Colonic mucosa (tissue), 4 donors: ENCODE measurements at regions not wholly inside any gene's neighbourhood (a gene's known extent, or its start where the extent isn't known, plus 50 kb on each side); places are given as distances from the start of the nearest gene placed in this dataset.

ENCODE experiments used
- DNase-seq: peaks from one replicate; pipeline ENCODE4 v3.0.0-alpha.2; 2020
- H3K27ac ChIP-seq: fragments of 200-600 bp; one replicate; pipeline ENCODE4 v1.8.0; 2021
- H3K27me3 ChIP-seq: fragments of 200-600 bp; one replicate; pipeline ENCODE4 v1.8.0; 2021
- H3K36me3 ChIP-seq: fragments of 200-600 bp; one replicate; pipeline ENCODE4 v1.8.0; 2021
- H3K4me1 ChIP-seq: fragments of 200-600 bp; one replicate; pipeline ENCODE4 v1.8.0; 2021; ENCODE audit warnings: mild to moderate bottlenecking
- H3K4me3 ChIP-seq: fragments of 200-600 bp; one replicate; pipeline ENCODE4 v1.8.0; 2021
- H3K9ac ChIP-seq, 2 donors: one replicate each; pipeline ENCODE4 v1.7.0; 2013; ENCODE audit warnings: control low read depth in 2 of 2, low read depth in 2 of 2, low read length in 2 of 2
- H3K9me3 ChIP-seq: fragments of 200-600 bp; one replicate; pipeline ENCODE4 v1.8.0; 2021
- intact Hi-C: fragments of 100-400 bp; cut with DNase I; formaldehyde crosslinking; loops from one replicate; pipeline ENCODE4 v1.14.1; 2022
- TF ChIP-seq, protein P1 (sequence below): fragments of 200-600 bp; IDR thresholded peaks from one replicate; pipeline ENCODE4 v1.8.0; 2022; ENCODE audit warnings: antibody characterized with exemption, mild to moderate bottlenecking
- donor health status: healthy.
- donor health status: DM: no; HTN: no; CAD: no.
- donor health status: DM: no; HTN: no; CAD: no.

GRCh38 chr2:134107402-134107801, 146.5 kb upstream of the MGAT5 start:
- no peak for DNase-seq
- TF ChIP-seq, protein P1, sequence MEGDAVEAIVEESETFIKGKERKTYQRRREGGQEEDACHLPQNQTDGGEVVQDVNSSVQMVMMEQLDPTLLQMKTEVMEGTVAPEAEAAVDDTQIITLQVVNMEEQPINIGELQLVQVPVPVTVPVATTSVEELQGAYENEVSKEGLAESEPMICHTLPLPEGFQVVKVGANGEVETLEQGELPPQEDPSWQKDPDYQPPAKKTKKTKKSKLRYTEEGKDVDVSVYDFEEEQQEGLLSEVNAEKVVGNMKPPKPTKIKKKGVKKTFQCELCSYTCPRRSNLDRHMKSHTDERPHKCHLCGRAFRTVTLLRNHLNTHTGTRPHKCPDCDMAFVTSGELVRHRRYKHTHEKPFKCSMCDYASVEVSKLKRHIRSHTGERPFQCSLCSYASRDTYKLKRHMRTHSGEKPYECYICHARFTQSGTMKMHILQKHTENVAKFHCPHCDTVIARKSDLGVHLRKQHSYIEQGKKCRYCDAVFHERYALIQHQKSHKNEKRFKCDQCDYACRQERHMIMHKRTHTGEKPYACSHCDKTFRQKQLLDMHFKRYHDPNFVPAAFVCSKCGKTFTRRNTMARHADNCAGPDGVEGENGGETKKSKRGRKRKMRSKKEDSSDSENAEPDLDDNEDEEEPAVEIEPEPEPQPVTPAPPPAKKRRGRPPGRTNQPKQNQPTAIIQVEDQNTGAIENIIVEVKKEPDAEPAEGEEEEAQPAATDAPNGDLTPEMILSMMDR, result no peak
- H3K4me3 ChIP-seq, result no peak overlapping the region
- H3K9me3 ChIP-seq, result no peaks in the 10 kb centered on the region
- no peaks in the 10 kb centered on the region for H3K27me3 ChIP-seq
- H3K36me3 ChIP-seq, result no peaks in the 10 kb centered on the region
- H3K4me1 ChIP-seq, result no peaks in the 10 kb centered on the region
- intact Hi-C loops, result no loop called here
- no peak overlapping the region for H3K9ac ChIP-seq
- no peak overlapping the region for H3K27ac ChIP-seq

DNA sequence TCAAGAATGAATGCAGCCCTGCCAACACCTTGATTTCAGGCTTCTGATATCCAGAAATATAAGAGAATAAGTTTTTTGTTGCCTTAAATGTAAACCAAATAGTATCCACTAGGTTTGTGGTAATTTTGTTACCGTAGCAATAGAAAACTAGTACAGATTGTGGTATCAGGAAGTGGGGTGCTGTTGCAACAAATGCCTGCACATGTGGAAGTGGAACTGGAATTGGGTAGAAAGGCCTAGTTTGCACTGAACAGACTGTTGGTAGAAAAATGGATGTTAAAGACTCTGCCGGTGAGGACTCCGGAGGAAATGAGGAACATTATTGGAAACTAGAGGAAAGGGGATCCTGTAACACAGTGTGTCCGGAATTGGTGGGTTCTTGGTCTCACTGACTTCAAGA, 145.8 kb upstream of the MGAT5 start:
- TF ChIP-seq, protein P1, result no peak
- Histone ChIP-seq H3K27ac (no peak overlapping the region), H3K9me3 (no peaks in the 10 kb centered on the region), H3K4me3 (no peak overlapping the region), H3K4me1 (no peaks in the 10 kb centered on the region), H3K36me3 (no peaks in the 10 kb centered on the region), H3K27me3 (no peaks in the 10 kb centered on the region), H3K9ac (no peak overlapping the region)
- no peak for DNase-seq
- intact Hi-C loops, result no loop called here

GRCh38 chr2:134109246-134109645, 144.6 kb upstream of the MGAT5 start:
- TF ChIP-seq, protein P1, result no peak
- H3K36me3 ChIP-seq, result no peaks in the 10 kb centered on the region
- no peak for DNase-seq
- H3K4me3 ChIP-seq, result no peak overlapping the region
- H3K4me1 ChIP-seq, result no peaks in the 10 kb centered on the region
- intact Hi-C loops, result no loop called here
- H3K27me3 ChIP-seq, result no peaks in the 10 kb centered on the region
- H3K27ac ChIP-seq, result no peak overlapping the region
- H3K9ac ChIP-seq, result no peak overlapping the region
- no peaks in the 10 kb centered on the region for H3K9me3 ChIP-seq

DNA sequence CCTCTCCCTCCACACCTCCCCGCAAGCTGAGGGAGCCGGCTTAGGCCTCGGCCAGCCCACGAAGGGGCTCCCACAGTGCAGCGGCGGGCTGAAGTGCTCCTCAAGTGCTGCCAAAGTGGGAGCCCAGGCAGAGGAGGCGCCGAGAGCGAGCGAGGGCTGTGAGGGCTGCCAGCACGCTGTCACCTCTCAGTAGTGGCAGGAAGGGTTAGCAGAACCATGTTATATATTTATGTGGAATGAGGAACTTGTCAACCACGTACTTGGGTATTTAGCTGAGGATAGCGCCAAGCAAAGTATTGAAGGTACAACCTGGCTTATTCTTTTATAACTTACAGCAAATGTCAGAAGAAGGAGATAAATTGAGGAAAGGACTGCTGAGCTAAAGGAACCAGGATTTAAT, 144.1 kb upstream of the MGAT5 start:
- Histone ChIP-seq H3K36me3 (no peaks in the 10 kb centered on the region), H3K9ac (no peak overlapping the region), H3K9me3 (no peaks in the 10 kb centered on the region), H3K4me3 (no peak overlapping the region), H3K27ac (no peak overlapping the region), H3K27me3 (no peaks in the 10 kb centered on the region), H3K4me1 (no peaks in the 10 kb centered on the region)
- DNase-seq, result no peak
- intact Hi-C loops, result no loop called here
- TF ChIP-seq, protein P1, result no peak

DNA sequence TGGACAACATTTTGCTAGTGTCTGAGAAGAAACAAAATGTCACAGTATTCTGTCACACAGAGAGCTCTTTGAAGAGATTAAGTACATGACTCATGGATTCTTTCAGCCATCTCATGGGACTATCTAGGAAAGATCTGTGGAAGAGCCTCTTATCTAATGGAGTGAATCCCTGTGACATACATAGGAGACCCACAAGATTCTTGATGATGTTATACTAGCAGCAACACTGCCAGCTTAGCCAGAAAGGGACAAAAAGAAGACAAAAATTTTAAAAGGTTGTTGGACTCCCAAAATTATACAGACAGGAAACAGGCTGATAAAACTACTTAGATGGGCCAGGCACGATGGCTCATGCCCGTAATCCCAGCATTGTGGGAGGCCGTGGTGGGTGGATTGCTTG, 143.3 kb upstream of the MGAT5 start:
- Histone ChIP-seq H3K4me3 (no peak overlapping the region), H3K4me1 (no peaks in the 10 kb centered on the region), H3K9ac (no peak overlapping the region), H3K36me3 (no peaks in the 10 kb centered on the region), H3K27me3 (no peaks in the 10 kb centered on the region), H3K27ac (no peak overlapping the region), H3K9me3 (no peaks in the 10 kb centered on the region)
- intact Hi-C loops, result no loop called here
- no peak for DNase-seq
- TF ChIP-seq, protein P1, result no peak

DNA sequence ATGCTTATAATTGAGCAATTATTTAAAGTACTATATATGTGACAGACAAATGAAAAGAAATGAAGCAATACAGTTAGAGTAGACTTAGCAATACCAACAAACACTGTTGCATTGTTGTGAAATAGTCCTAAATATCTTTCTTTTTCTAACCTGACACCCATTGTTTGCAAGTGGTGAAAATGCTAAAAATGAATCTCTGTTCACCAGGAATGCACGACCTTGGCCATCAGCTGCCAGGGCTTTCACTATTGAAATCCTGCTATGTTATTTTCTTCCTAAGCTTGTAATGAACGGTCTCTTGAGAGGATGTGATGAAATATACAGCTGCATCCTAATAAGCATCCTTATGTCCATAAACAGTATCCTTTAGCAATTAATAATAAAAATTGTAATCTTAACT, 136.2 kb upstream of the MGAT5 start:
- Histone ChIP-seq H3K4me1 (peaks cover 13% of the 10 kb centered on the region), H3K27me3 (no peaks in the 10 kb centered on the region), H3K36me3 (no peaks in the 10 kb centered on the region), H3K27ac (no peak overlapping the region), H3K9me3 (no peaks in the 10 kb centered on the region), H3K9ac (no peak overlapping the region), H3K4me3 (no peak overlapping the region)
- intact Hi-C loops, result loop anchor here (5.0 kb wide), 3 partner anchors 90 to 295 kb away; no protein-coding TSS in a partner anchor
- TF ChIP-seq, protein P1, result no peak
- DNase-seq, result no peak
